K562 (cell line): ENCODE measurements at regions not wholly inside any gene's neighbourhood (a gene's known extent, or its start where the extent isn't known, plus 50 kb on each side); places are given as distances from the start of the nearest gene placed in this dataset.
"Not testable (repeated sequence)": the region's sequence is repeated elsewhere in the genome, so short reads cannot be mapped to it uniquely, and the experiment has no call there.

Source experiments
- ATAC-seq: fragments of 200-7000 bp; cut with Tn5 transposase; 3 replicates; pipeline ENCODE4 v1.9.1; 2020; ENCODE audit warnings: moderate library complexity
- BruUV-seq: library from RNA; stranded (reverse); fragments of 400-500 nt; replicated peaks from 2 replicates; lab custom pipeline; 2021; lab: Mats Ljungman, UMichigan
- CTCF ChIA-PET: fragments of 300-600 bp; formaldehyde crosslinking; extraction: SDS; loops from one replicate; lab custom pipeline; 2021; ENCODE audit warnings: low intra/inter-chr PET ratio; lab: Yijun Ruan, JAX
- POLR2A ChIA-PET: fragments of 300-600, 350-650 bp; sonication (Branson Sonifier 250); formaldehyde crosslinking; extraction: SDS; loops from one replicate; lab custom pipeline; 2021; ENCODE audit warnings: antibody characterized with exemption, inconsistent platforms; lab: Yijun Ruan, JAX
- DNase-seq, 4 experiments: peaks; one replicate each; pipeline versions ENCODE4 v3.0.0 to v3.0.0-alpha.2; 2011 to 2018; ENCODE audit warnings: low spot score in 3 of 4, mixed read lengths in 3 of 4; ENCODE audit errors: extremely low read depth in 1 of 4
- FAIRE-seq: peaks from 2 replicates; lab custom pipeline; 2011; peaks lifted over from hg19 to GRCh38; lab: Jason Lieb, UNC
- H2AFZ ChIP-seq: 2 replicates; pipeline ENCODE4 v1.6.0; 2011; ENCODE audit warnings: low read depth, low read length, control low read depth, inconsistent platforms
- H3K27ac ChIP-seq: fragments of 200-600 bp; 3 replicates; pipeline ENCODE4 v1.8.0; 2011; ENCODE audit warnings: low read depth, mild to moderate bottlenecking, control low read depth, inconsistent platforms, low read length, moderate library complexity, mixed read lengths; ENCODE audit errors: extremely low read depth
- H3K27me3 ChIP-seq, 2 experiments: fragments of 300-600 bp in 1 of 2; 2 replicates in 1 of 2; 3 replicates in 1 of 2; pipeline versions ENCODE4 v1.6.0 to v1.8.0; 2011; ENCODE audit warnings: inconsistent platforms in 2 of 2, low read length in 2 of 2, mild to moderate bottlenecking in 1 of 2, mixed read lengths in 1 of 2, moderate library complexity in 1 of 2; ENCODE audit not compliant: control insufficient read depth in 2 of 2, insufficient read depth in 2 of 2
- H3K36me3 ChIP-seq: fragments of 300-600 bp; 3 replicates; pipeline ENCODE4 v1.8.0; 2011; ENCODE audit warnings: mild to moderate bottlenecking, low read length, inconsistent platforms; ENCODE audit not compliant: control insufficient read depth, insufficient read depth
- H3K4me1 ChIP-seq, 2 experiments: fragments of 200-600 bp in 1 of 2; replicated peaks in 1 of 2; 2 replicates in 1 of 2; 3 replicates in 1 of 2; pipeline versions ENCODE4 v1.5.1 to v1.8.0; 2011; ENCODE audit warnings: inconsistent platforms in 2 of 2, low read length in 2 of 2, mild to moderate bottlenecking in 1 of 2, mixed read lengths in 1 of 2, moderate library complexity in 1 of 2; ENCODE audit not compliant: control insufficient read depth in 2 of 2, insufficient read depth in 2 of 2
- H3K4me2 ChIP-seq: 2 replicates; pipeline ENCODE4 v1.6.1; 2011; ENCODE audit warnings: low read length, control low read depth, inconsistent platforms, mixed read lengths; ENCODE audit not compliant: insufficient read depth
- H3K4me3 ChIP-seq: fragments of 200-600 bp; sonication (generic), shearing (Covaris generic); 2 replicates; pipeline ENCODE4 v1.5.1; 2016; ENCODE audit warnings: control low read depth, inconsistent platforms
- H3K79me2 ChIP-seq: fragments of 200-600 bp; 3 replicates; pipeline ENCODE4 v1.8.0; 2011; ENCODE audit warnings: low read length, inconsistent platforms; ENCODE audit not compliant: control insufficient read depth, insufficient read depth
- H3K9ac ChIP-seq, 2 experiments: 2 replicates each; pipeline versions ENCODE4 v1.6.0 to v1.6.1; 2011; ENCODE audit warnings: low read depth in 2 of 2, low read length in 2 of 2, control low read depth in 1 of 2, inconsistent platforms in 1 of 2, mild to moderate bottlenecking in 1 of 2, mixed read lengths in 1 of 2; ENCODE audit not compliant: insufficient read depth in 1 of 2
- H3K9me1 ChIP-seq: one replicate; pipeline ENCODE4 v1.6.0; 2011; ENCODE audit warnings: inconsistent platforms, mild to moderate bottlenecking, low read length, moderate library complexity; ENCODE audit not compliant: control insufficient read depth, insufficient read depth
- H3K9me3 ChIP-seq: replicated peaks from 2 replicates; pipeline ENCODE4 v1.5.1; 2011; ENCODE audit warnings: low read depth, low read length, inconsistent platforms; ENCODE audit not compliant: control insufficient read depth, insufficient read depth
- H4K20me1 ChIP-seq: replicated peaks from 2 replicates; pipeline ENCODE4 v1.6.1; 2011; ENCODE audit warnings: low read length, inconsistent platforms, mixed read lengths; ENCODE audit not compliant: control insufficient read depth, insufficient read depth
- WGBS: fragments of 100-300 bp; shearing (Covaris generic); methylation state at CpG from one replicate; pipeline ENCODE4 v1.1.6; 2016; ENCODE audit warnings: low coverage, mixed read lengths; ENCODE audit not compliant: insufficient coverage; ENCODE audit errors: missing lambda C conversion rate; 5-methylcytosine and 5-hydroxymethylcytosine counted together
- in situ Hi-C: fragments of 300-500 bp; cut with MboI; formaldehyde crosslinking; loops from 4 replicates; pipeline ENCODE4 v1.15.0; 2018; ENCODE audit warnings: inconsistent platforms, mixed read lengths
- intact Hi-C: fragments of 100-400 bp; cut with micrococcal nuclease; formaldehyde crosslinking; loops from 2 replicates; pipeline ENCODE4 v1.14.2; 2022
- TF ChIP-seq, protein P1 (sequence below), 3 experiments: fragments of 200-800 bp in 1 of 3; fragments of 250-450 bp in 1 of 3; fragments of 450-650 bp in 1 of 3; sonication (Bioruptor Pico) in 1 of 3; sonication (Bioruptor generic) in 1 of 3; formaldehyde crosslinking in 1 of 3; IDR thresholded peaks; 2 replicates each; pipeline versions ENCODE4 v1.6.1 to v1.8.0; 2016 to 2022; ENCODE audit warnings: mild to moderate bottlenecking in 2 of 3, missing genetic modification characterization in 2 of 3, missing compliant biosample characterization in 1 of 3, moderate library complexity in 1 of 3

DNA sequence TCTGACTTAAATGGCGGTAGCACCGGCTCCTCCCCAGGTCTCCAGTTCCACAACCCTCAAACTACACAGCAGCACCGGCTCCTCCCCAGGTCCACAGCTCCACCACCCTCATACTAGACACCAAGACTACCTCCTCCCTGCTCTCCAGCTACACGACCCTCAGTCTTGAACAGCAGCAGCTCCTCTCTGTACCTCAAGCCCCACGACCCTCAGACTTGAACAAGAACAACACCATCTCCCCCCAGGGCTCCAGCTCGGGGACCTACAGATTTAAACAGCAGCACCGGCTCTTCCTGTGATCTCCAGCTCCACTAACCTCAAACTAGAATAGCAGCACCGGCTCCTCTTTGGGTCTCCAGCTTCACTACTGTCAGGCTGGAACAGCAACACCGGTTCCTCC lies 326.9 kb downstream of the PREX1 start:
- ATAC-seq, H3K9ac ChIP-seq, in situ Hi-C loops, BruUV-seq, H3K9me3 ChIP-seq, H3K4me2 ChIP-seq, H3K4me3 ChIP-seq, H2AFZ ChIP-seq, CTCF ChIA-PET, H3K36me3 ChIP-seq, H3K9me1 ChIP-seq, FAIRE-seq, H4K20me1 ChIP-seq, H3K27ac ChIP-seq, intact Hi-C loops, H3K4me1 ChIP-seq, DNase-seq, H3K79me2 ChIP-seq: not testable (repeated sequence)
- 0% methylated on average over 9 of the region's 9 CpGs for WGBS
- H3K27me3 ChIP-seq: peaks cover 9 to 26% of the 10 kb centered on the region in 2 experiments; a peak in 4 of 5 replicates
- POLR2A ChIA-PET: interaction anchor here (1.0 kb wide), 1 partner anchor 15 kb away, joined by 3 read pairs; no protein-coding TSS in a partner anchor

DNA sequence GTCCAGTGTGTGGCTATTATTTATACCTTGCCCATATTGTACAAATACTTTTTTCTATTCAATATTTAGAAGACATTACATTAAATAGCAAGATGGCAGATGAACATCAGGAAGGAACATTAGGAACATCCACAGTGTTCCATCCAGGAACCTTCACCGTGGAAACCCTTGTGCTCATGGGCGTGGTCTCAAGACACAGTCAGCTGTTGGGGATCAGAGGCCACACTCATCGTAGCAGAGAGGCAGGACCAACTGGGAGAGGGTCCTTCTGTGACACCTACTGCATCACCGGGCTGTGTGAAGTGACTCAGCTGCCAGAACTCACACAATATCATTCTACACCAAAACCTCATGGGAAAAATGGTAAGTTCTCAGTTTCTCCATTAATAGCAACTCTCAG lies 328.9 kb downstream of the PREX1 start:
- CTCF ChIA-PET, H3K4me2 ChIP-seq, ATAC-seq, H2AFZ ChIP-seq, H3K27ac ChIP-seq, H3K9me1 ChIP-seq, DNase-seq, H3K9ac ChIP-seq, BruUV-seq, POLR2A ChIA-PET, H3K4me3 ChIP-seq, in situ Hi-C loops, FAIRE-seq, H3K36me3 ChIP-seq, H3K9me3 ChIP-seq, intact Hi-C loops, H3K79me2 ChIP-seq, H3K4me1 ChIP-seq, H4K20me1 ChIP-seq: not testable (repeated sequence)
- TF ChIP-seq, protein P1, sequence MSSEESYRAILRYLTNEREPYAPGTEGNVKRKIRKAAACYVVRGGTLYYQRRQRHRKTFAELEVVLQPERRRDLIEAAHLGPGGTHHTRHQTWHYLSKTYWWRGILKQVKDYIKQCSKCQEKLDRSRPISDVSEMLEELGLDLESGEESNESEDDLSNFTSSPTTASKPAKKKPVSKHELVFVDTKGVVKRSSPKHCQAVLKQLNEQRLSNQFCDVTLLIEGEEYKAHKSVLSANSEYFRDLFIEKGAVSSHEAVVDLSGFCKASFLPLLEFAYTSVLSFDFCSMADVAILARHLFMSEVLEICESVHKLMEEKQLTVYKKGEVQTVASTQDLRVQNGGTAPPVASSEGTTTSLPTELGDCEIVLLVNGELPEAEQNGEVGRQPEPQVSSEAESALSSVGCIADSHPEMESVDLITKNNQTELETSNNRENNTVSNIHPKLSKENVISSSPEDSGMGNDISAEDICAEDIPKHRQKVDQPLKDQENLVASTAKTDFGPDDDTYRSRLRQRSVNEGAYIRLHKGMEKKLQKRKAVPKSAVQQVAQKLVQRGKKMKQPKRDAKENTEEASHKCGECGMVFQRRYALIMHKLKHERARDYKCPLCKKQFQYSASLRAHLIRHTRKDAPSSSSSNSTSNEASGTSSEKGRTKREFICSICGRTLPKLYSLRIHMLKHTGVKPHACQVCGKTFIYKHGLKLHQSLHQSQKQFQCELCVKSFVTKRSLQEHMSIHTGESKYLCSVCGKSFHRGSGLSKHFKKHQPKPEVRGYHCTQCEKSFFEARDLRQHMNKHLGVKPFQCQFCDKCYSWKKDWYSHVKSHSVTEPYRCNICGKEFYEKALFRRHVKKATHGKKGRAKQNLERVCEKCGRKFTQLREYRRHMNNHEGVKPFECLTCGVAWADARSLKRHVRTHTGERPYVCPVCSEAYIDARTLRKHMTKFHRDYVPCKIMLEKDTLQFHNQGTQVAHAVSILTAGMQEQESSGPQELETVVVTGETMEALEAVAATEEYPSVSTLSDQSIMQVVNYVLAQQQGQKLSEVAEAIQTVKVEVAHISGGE (CRISPR knock-in tag; IDR thresholded peaks at IDR 0.05): 0 out of 6 replicates have a peak, but pooled peaks of 1 of the 3 experiments have one; percentile 26
- peaks cover 9 to 21% of the 10 kb centered on the region in 2 experiments; a peak in 4 of 5 replicates for H3K27me3 ChIP-seq
- 0% methylated on average over 4 of the region's 4 CpGs for WGBS
